ENCODE measurements at regions not wholly inside any gene's neighbourhood (a gene's known extent, or its start where the extent isn't known, plus 50 kb on each side); places are given as distances from the start of the nearest gene placed in this dataset.

DNA sequence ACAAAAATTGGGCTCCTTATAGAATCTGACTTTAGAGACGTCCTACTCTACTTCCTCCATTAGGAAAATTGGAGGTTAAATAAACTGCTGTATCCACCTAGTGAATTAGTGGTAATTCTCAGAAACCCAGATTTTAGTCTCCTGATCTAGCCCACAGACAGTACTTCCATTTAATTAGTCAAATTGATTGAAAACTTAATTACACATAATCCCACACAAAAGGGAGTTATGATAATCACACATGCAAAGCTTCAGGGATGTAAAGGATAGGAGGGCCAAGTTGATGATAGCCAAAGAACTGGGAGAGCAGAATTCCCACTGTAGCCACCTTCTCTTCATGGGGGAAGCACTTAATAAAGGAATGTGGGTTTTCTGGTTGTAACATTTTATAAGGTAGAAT is 471.9 kb downstream of the TMEM182 start:
- H4K91ac ChIP-seq (ENCODE audit: low read depth, low read length, poor library complexity) = no peak overlapping the region
- H3K27me3 ChIP-seq (ENCODE audit: control insufficient read depth in 3 of 3, insufficient read depth in 3 of 3, low read depth in 1 of 3, low read length in 3 of 3) = no peaks in the 10 kb centered on the region
- no peak overlapping the region for H2BK12ac ChIP-seq (ENCODE audit: low read length)
- H3K79me1 ChIP-seq (ENCODE audit: low read depth, low read length) = no peaks in the 10 kb centered on the region
- WGBS, 2 donors (ENCODE audit: extremely low coverage in 2 of 2, insufficient read length in 2 of 2, insufficient replicate concordance in 1 of 2) = no CpG with 5 or more reads among the region's 1 CpG
- no peak overlapping the region for H2BK5ac ChIP-seq (ENCODE audit: low read length)
- H3K9ac ChIP-seq (ENCODE audit: low read depth, low read length, poor library complexity) = no peak overlapping the region
- H3K4me1 ChIP-seq (ENCODE audit: control insufficient read depth in 2 of 2, insufficient read depth in 1 of 2, low read depth in 1 of 2, low read length in 2 of 2) = no peaks in the 10 kb centered on the region
- H3K9me3 ChIP-seq (replicated peaks in 1 of 2; ENCODE audit: control insufficient read depth in 2 of 2, insufficient read depth in 1 of 2, low read depth in 1 of 2, low read length in 2 of 2) = peaks cover 0 to 9% of the 10 kb centered on the region in 2 donors
- H3K14ac ChIP-seq (ENCODE audit: low read length) = no peak overlapping the region
- H3K4me2 ChIP-seq (ENCODE audit: insufficient read depth, low read length, poor library complexity, severe bottlenecking) = no peak overlapping the region
- no peak overlapping the region for H2BK120ac ChIP-seq (ENCODE audit: low read depth, low read length)
- H2AK5ac ChIP-seq (ENCODE audit: low read depth, low read length) = no peak overlapping the region
- H3K23ac ChIP-seq (ENCODE audit: low read depth, low read length, poor library complexity) = no peak overlapping the region
- H2AFZ ChIP-seq (ENCODE audit: low read length) = no peak overlapping the region
- H2BK15ac ChIP-seq (ENCODE audit: low read length) = no peak overlapping the region
- H3K27ac ChIP-seq (replicated peaks; ENCODE audit: low read length) = no peak overlapping the region
- H3K18ac ChIP-seq (ENCODE audit: low read length) = no peak overlapping the region
- H4K8ac ChIP-seq (ENCODE audit: low read depth, low read length) = no peak overlapping the region
- H3K4me3 ChIP-seq (ENCODE audit: low read length in 2 of 2) = no peak overlapping the region
- no peak overlapping the region for H3K4ac ChIP-seq (ENCODE audit: low read length)
- no peak for DNase-seq (ENCODE audit: low spot score)
- H3K36me3 ChIP-seq (replicated peaks in 1 of 2; ENCODE audit: control insufficient read depth in 2 of 2, insufficient read depth in 2 of 2, low read length in 2 of 2) = peaks cover 0 to 2% of the 10 kb centered on the region in 2 donors

- no CpG with 5 or more reads among the region's 1 CpG for whole genome bisulfite sequencing, 2 donors (ENCODE audit: extremely low coverage in 2 of 2, insufficient read length in 2 of 2, insufficient replicate concordance in 1 of 2)
- Histone ChIP-seq H2BK12ac (ENCODE audit: low read length) (no peak overlapping the region), H3K4me3 (ENCODE audit: low read length in 2 of 2) (no peak overlapping the region), H3K18ac (ENCODE audit: low read length) (no peak overlapping the region), H3K4ac (ENCODE audit: low read length) (no peak overlapping the region), H2AFZ (ENCODE audit: low read length) (peak overlapping the region; percentile 31), H3K27me3 (ENCODE audit: control insufficient read depth in 3 of 3, insufficient read depth in 3 of 3, low read depth in 1 of 3, low read length in 3 of 3) (no peaks in the 10 kb centered on the region), H3K9me3 (replicated peaks in 1 of 2; ENCODE audit: control insufficient read depth in 2 of 2, insufficient read depth in 1 of 2, low read depth in 1 of 2, low read length in 2 of 2) (peaks cover 0 to 9% of the 10 kb centered on the region in 2 donors), H3K9ac (ENCODE audit: low read depth, low read length, poor library complexity) (no peak overlapping the region), H4K8ac (ENCODE audit: low read depth, low read length) (no peak overlapping the region), H3K79me1 (ENCODE audit: low read depth, low read length) (no peaks in the 10 kb centered on the region), H3K23ac (ENCODE audit: low read depth, low read length, poor library complexity) (no peak overlapping the region), H3K36me3 (replicated peaks in 1 of 2; ENCODE audit: control insufficient read depth in 2 of 2, insufficient read depth in 2 of 2, low read length in 2 of 2) (peaks cover 0 to 2% of the 10 kb centered on the region in 2 donors), H2BK15ac (ENCODE audit: low read length) (no peak overlapping the region), H4K91ac (ENCODE audit: low read depth, low read length, poor library complexity) (no peak overlapping the region), H2AK5ac (ENCODE audit: low read depth, low read length) (no peak overlapping the region), H2BK5ac (ENCODE audit: low read length) (no peak overlapping the region), H3K27ac (replicated peaks; ENCODE audit: low read length) (no peak overlapping the region), H3K4me2 (ENCODE audit: insufficient read depth, low read length, poor library complexity, severe bottlenecking) (no peak overlapping the region), H3K4me1 (ENCODE audit: control insufficient read depth in 2 of 2, insufficient read depth in 1 of 2, low read depth in 1 of 2, low read length in 2 of 2) (no peaks in the 10 kb centered on the region), H2BK120ac (ENCODE audit: low read depth, low read length) (no peak overlapping the region), H3K14ac (ENCODE audit: low read length) (no peak overlapping the region)
- no peak for DNase-seq (ENCODE audit: low spot score)
Observed at GRCh38 chr2:103235283-103235682, 473.5 kb downstream of the TMEM182 start.

DNA sequence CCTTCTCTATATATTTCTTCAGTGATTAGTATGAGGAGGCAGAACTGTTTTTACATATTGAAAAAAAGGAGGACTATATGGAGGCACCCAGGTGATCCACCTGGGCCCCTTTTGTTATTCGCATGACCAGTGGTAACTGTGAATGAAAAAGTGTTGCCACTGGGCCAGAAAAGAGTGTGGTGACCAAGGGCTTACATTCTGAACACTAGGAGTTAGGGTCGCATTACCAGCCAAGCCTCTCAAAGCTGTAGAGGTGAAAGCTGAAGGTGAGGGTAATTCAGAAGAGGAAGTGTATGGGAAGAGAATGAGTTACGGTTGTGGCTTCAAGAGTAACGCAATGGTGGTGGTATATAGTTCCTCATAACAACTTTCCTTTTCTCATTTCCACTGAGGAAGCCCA is 487.6 kb downstream of the TMEM182 start:
- Histone ChIP-seq H2BK15ac (ENCODE audit: low read length) (no peak overlapping the region), H2BK120ac (ENCODE audit: low read depth, low read length) (no peak overlapping the region), H3K36me3 (replicated peaks in 1 of 2; ENCODE audit: control insufficient read depth in 2 of 2, insufficient read depth in 2 of 2, low read length in 2 of 2) (no peaks in the 10 kb centered on the region), H3K9me3 (replicated peaks in 1 of 2; ENCODE audit: control insufficient read depth in 2 of 2, insufficient read depth in 1 of 2, low read depth in 1 of 2, low read length in 2 of 2) (no peaks in the 10 kb centered on the region), H2AK5ac (ENCODE audit: low read depth, low read length) (no peak overlapping the region), H3K23ac (ENCODE audit: low read depth, low read length, poor library complexity) (no peak overlapping the region), H3K9ac (ENCODE audit: low read depth, low read length, poor library complexity) (no peak overlapping the region), H3K14ac (ENCODE audit: low read length) (no peak overlapping the region), H3K4ac (ENCODE audit: low read length) (no peak overlapping the region), H4K8ac (ENCODE audit: low read depth, low read length) (no peak overlapping the region), H2BK5ac (ENCODE audit: low read length) (no peak overlapping the region), H3K27me3 (ENCODE audit: control insufficient read depth in 3 of 3, insufficient read depth in 3 of 3, low read depth in 1 of 3, low read length in 3 of 3) (no peaks in the 10 kb centered on the region), H3K4me3 (ENCODE audit: low read length in 2 of 2) (no peak overlapping the region), H3K4me2 (ENCODE audit: insufficient read depth, low read length, poor library complexity, severe bottlenecking) (no peak overlapping the region), H4K91ac (ENCODE audit: low read depth, low read length, poor library complexity) (no peak overlapping the region), H3K79me1 (ENCODE audit: low read depth, low read length) (no peaks in the 10 kb centered on the region), H3K18ac (ENCODE audit: low read length) (no peak overlapping the region), H3K27ac (replicated peaks; ENCODE audit: low read length) (no peak overlapping the region), H3K4me1 (ENCODE audit: control insufficient read depth in 2 of 2, insufficient read depth in 1 of 2, low read depth in 1 of 2, low read length in 2 of 2) (peaks cover 1 to 7% of the 10 kb centered on the region in 2 donors), H2AFZ (ENCODE audit: low read length) (no peak overlapping the region), H2BK12ac (ENCODE audit: low read length) (no peak overlapping the region)
- 100% methylated on average over 1 of the region's 4 CpGs; no CpG with 5 or more reads in 1 of the 2 donors for WGBS, 2 donors (ENCODE audit: extremely low coverage in 2 of 2, insufficient read length in 2 of 2, insufficient replicate concordance in 1 of 2)
- DNase-seq (ENCODE audit: low spot score) = no peak

DNA sequence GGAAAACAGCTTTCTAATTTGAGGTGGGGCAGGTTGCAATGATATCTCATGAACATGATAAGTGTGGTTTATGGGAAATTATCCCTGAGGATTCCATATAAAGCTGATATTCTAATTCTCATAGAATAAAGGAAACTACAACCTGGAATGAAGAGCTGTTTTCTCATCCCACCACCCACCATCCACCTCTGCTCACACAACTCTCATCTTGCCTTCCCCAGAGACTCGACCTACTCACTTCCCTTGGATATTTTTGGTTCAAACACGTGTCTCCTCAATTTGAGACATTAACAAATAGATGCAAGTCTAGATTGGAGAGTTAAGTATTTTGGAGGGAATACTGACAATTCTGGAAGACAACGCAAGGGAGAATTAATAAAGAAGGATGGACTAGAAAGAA is 490.9 kb downstream of the TMEM182 start:
- no peaks in the 10 kb centered on the region for H3K36me3 ChIP-seq (replicated peaks in 1 of 2; ENCODE audit: control insufficient read depth in 2 of 2, insufficient read depth in 2 of 2, low read length in 2 of 2)
- H3K9ac ChIP-seq (ENCODE audit: low read depth, low read length, poor library complexity) = no peak overlapping the region
- H3K9me3 ChIP-seq (replicated peaks in 1 of 2; ENCODE audit: control insufficient read depth in 2 of 2, insufficient read depth in 1 of 2, low read depth in 1 of 2, low read length in 2 of 2) = peaks cover 0 to 4% of the 10 kb centered on the region in 2 donors
- no peaks in the 10 kb centered on the region for H3K79me1 ChIP-seq (ENCODE audit: low read depth, low read length)
- no peak overlapping the region for H3K23ac ChIP-seq (ENCODE audit: low read depth, low read length, poor library complexity)
- H3K4ac ChIP-seq (ENCODE audit: low read length) = no peak overlapping the region
- no peak overlapping the region for H2AK5ac ChIP-seq (ENCODE audit: low read depth, low read length)
- H2BK120ac ChIP-seq (ENCODE audit: low read depth, low read length) = no peak overlapping the region
- no peak overlapping the region for H4K91ac ChIP-seq (ENCODE audit: low read depth, low read length, poor library complexity)
- no peak overlapping the region for H3K14ac ChIP-seq (ENCODE audit: low read length)
- H3K18ac ChIP-seq (ENCODE audit: low read length) = no peak overlapping the region
- H4K8ac ChIP-seq (ENCODE audit: low read depth, low read length) = no peak overlapping the region
- no CpG with 5 or more reads among the region's 3 CpGs for WGBS, 2 donors (ENCODE audit: extremely low coverage in 2 of 2, insufficient read length in 2 of 2, insufficient replicate concordance in 1 of 2)
- H2AFZ ChIP-seq (ENCODE audit: low read length) = no peak overlapping the region
- H2BK12ac ChIP-seq (ENCODE audit: low read length) = no peak overlapping the region
- no peak overlapping the region for H3K27ac ChIP-seq (replicated peaks; ENCODE audit: low read length)
- peaks cover 3 to 8% of the 10 kb centered on the region in 2 donors for H3K4me1 ChIP-seq (ENCODE audit: control insufficient read depth in 2 of 2, insufficient read depth in 1 of 2, low read depth in 1 of 2, low read length in 2 of 2)
- no peak overlapping the region for H2BK5ac ChIP-seq (ENCODE audit: low read length)
- no peak for DNase-seq (ENCODE audit: low spot score)
- no peak overlapping the region for H3K4me3 ChIP-seq (ENCODE audit: low read length in 2 of 2)
- H3K4me2 ChIP-seq (ENCODE audit: insufficient read depth, low read length, poor library complexity, severe bottlenecking) = no peak overlapping the region
- H3K27me3 ChIP-seq (ENCODE audit: control insufficient read depth in 3 of 3, insufficient read depth in 3 of 3, low read depth in 1 of 3, low read length in 3 of 3) = no peaks in the 10 kb centered on the region
- H2BK15ac ChIP-seq (ENCODE audit: low read length) = no peak overlapping the region

Data from neuronal stem cell (in vitro differentiated cells).